HG03025 (cell line): ENCODE measurements at regions not wholly inside any gene's neighbourhood (a gene's known extent, or its start where the extent isn't known, plus 50 kb on each side); places are given as distances from the start of the nearest gene placed in this dataset.
"Not testable (repeated sequence)": the region's sequence is repeated elsewhere in the genome, so short reads cannot be mapped to it uniquely, and the experiment has no call there.

Source experiments
- ATAC-seq: cut with Tn5 transposase; IDR thresholded peaks from one replicate; pipeline ENCODE4 v1.9.1; 2021; ENCODE audit warnings: mild to moderate bottlenecking, moderate library complexity; ENCODE audit not compliant: unreplicated experiment, low FRiP score

DNA sequence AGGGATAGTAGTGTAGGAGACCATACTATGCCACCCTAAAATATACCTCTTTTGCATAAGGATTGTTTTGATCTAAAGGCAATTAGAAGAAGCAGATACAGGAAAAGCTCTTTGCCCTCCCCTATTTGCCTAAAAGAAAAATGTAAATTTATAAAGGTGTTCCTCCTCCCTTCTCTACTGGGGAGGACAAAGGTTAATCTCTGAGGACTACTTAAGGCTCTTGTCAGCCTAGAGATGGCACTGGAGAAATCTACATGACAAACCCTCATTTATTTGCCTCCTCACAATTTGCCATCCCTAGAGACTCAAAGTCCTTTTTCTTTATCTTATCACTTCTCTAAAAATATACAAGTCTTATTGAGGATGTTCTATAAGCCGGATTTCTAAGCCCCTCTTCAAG lies 1021.8 kb downstream of the STPG2 start:
- no peak for ATAC-seq

DNA sequence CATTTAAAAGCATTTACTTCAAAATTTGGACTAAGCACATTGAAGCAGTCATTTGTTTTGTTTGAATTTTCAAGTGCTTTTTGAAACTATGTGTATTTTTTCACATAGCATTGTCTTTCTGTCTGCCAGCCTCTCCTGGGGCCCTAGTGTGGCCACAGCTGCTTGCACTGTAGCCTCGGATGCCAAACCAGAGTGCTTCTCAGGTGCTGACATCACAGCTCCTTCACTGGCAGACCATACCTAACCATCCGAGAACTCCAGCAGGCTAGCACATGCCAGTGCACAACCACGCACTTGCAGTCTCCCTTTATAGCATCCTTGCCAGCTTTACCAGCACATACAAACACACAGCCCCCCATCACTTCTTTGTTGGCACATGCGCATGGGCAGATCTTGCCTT lies 1019.7 kb downstream of the STPG2 start:
- ATAC-seq = no peak

DNA sequence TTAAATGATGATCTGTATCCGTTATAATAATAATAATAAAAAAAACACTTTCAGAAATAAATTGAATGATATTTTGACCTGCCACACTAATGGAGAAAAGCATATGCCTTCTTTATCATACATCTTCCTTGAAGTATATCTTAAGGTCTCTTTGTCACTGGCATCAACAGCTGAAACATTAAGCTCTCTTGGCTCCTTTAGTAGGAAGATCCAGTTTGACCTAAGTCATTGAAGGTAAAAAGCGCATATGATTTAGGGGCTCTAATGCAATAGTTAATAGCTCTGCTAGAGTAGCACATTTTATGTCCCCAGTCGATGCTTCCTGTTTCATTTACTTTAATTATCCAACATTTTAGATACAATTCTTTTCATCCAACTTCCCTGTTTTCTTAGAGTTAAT lies 1010.8 kb downstream of the STPG2 start:
- no peak for ATAC-seq

DNA sequence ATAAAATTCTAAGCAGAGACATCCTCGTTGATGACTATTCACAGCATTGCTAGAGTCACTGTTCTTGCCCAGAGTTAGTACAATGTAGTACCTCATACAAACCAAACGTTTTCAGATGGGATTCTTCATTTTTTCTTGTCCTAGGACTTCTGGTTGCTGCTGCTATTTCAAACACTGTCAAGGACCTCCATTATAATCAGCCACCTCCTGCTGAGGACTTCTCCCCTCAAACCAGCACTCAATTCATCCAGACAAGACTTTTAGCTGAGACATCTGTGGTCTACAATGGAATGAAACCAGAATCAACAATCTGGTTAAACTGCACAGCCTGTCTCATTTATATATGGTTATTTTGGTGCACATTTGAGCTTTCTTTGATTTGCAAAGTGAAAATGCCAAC lies 1008.8 kb downstream of the STPG2 start:
- ATAC-seq = no peak

DNA sequence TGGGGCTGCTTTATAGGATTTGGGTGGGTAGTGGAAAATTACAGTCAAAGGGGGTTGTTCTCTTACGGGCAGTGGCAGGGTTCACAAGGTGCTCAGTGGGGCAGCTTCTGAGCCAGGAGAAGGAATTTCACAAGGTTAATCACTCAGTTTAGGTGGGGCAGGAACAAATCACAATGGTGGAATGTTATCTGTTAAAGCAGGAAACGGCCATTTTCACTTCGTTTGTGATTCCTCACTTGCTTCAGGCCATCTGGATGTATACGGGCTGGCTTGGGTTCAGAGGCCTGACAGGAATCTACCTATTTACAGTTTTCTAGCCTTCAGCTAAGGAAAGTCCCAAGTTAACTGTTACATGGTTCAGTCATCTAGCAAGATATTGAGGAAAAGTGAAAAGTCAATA lies 1003.5 kb downstream of the STPG2 start:
- ATAC-seq = no peak

DNA sequence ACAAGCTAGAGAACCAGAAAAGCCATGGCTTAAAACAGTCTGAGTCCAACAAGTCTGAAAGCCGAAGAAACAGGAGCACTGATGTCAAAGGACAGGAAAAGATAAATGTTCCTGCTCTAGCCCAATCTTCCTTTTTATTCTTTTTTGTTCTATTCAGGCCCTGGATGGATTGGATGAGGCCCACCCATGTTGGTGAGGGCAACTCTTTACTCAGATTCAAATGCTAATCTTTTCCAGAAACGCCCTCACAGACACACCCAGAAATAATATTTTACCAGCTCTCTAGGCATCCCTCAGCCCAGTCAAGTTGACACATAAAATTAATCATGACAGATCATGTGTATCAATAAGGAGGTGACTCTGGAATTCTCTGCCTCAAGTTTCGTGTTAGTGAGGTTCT lies 1002.7 kb downstream of the STPG2 start:
- no peak for ATAC-seq

DNA sequence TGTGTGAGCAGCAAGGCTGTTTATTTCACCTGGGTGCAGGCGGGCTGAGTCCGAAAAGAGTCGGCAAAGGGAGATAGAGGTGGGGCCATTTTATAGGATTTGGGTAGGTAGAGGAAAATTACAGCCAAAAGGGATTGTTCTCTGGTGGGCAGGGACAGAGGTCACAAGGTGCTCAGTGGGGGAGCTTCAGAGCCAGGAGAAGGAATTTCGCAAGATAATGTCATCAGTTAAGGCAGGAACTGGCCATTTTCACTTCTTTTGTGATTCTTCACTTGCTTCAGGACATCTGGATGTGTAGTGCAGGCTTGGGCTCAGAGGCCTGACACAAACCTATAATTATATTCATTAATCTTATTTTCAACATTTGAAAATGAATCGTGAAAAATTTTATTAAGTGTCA lies 1001.9 kb downstream of the STPG2 start:
- not testable (repeated sequence) for ATAC-seq

DNA sequence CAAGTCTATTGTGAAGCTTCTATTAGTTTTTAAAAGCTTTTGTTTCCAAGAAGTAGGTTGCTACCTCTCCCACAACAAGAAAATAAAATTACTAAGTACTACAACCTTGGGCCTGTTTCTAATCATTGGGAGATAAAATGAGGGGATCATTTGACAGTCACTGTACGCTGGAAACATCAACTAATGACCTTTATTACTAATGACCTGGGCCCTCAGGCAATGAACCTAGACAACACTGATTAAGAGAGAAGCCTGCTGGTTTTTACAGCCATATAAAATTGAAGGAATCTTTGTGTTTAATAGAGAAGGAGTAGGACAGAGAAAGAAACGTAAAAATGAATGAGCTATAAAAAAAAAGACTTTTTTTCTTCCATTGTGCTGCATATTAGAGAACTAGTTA lies 1000.9 kb downstream of the STPG2 start:
- no peak for ATAC-seq

DNA sequence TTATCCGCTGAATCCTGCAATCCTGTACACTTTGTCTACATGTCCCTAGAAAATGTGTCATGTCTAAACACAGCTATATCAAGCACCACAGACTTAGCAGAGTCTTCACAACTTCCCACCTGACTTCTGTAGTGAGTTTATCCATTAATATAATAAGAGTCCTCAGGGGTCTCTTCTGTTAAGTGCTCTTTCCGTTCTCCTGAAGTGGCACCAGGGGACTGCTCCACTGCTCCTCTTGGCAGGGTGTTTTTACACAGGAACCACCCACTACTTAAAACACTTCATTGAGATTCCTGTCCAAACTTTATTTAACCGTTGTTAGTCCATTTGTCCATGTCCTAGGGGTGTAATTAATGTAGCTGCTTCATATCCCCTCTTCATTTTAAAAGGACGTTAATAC lies 1000.4 kb downstream of the STPG2 start:
- ATAC-seq = no peak

DNA sequence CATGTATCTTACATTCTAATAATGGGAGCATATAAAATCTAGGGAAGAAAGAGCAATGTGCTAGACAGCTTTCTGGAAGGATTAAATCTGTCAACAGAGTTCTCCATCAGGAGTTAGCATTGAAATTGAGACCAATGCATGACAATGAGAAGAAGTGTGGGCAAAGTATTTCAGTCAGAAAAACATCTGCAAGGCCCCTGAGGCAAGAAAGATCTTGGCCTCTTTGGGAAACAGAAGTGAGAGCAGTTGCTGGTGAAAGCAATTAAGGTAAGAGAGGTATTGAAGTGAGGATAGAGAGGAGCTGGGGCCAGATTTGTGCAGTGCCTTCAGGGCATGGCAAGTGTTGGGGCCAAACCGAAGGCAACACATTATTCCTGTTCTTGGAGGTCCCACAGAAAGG lies 999.1 kb downstream of the STPG2 start:
- no peak for ATAC-seq

DNA sequence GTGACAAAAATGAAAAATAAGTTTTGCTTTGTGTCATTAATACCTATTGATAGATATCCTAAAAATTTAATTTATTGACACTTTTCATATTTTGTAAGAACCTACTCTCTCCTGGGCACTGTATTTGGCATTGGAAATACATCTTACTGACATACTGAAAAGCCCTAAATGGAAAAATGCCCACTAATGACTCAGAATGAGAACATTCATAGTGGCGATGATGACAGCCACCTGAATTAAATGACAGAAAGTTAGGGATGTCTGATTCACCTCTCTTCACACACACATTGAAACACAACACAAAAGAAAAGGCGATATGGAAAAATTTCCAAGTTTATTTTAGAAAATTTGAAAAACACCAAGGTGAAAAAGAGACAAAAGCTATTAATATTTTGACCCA lies 992.3 kb downstream of the STPG2 start:
- no peak for ATAC-seq

DNA sequence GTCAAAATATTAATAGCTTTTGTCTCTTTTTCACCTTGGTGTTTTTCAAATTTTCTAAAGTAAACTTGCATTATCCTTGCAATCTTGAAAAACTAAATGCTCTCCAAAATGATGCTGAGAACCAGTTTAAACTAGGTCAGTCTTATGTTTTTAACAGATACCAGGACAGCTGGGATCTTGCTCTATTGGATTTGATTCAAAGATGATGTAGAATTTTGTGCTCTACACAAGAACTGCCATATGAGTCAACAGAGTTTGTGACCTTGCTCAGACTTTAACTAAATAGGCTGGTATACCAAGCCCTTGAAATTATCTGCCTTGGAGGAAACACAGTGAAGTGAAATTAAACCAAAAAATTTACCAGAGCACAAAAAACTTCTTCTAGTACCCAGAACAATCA lies 991.1 kb downstream of the STPG2 start:
- ATAC-seq = no peak

DNA sequence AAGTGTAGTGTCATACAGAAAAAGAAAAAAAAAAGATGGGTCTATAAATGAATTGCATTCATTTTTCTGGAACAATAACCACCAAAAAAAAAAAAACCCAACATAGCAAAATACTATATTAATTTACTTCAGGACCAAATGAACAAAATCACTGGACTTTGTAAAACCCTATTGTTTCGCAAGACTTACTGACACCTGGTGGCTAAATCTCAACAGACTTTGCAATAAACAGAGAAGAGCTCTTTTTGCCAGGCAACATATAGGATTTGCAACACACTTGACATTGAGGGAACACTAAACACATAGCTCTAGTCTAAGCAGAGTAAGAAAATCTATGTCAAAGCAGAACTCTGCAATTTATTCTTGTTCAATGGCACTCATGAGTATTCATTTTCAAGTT lies 990.2 kb downstream of the STPG2 start:
- ATAC-seq = no peak

DNA sequence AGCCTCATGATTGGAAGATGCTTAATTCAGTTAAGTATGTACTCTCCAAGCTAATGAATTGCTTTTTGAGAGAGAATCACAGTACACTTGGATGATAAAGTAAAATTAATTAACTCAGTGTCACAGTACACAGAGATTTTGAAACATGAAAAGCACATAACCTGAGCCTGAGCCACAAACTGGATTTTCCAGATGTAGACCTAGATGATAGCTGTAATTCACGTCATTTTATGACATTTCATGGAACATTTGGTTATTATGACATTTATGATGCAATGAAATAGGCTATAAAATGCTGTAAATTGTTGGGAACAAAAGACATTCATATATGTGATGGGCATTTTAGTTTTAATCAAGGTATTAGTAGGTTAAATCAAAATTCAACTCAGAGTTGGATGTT lies 983.7 kb downstream of the STPG2 start:
- no peak for ATAC-seq

DNA sequence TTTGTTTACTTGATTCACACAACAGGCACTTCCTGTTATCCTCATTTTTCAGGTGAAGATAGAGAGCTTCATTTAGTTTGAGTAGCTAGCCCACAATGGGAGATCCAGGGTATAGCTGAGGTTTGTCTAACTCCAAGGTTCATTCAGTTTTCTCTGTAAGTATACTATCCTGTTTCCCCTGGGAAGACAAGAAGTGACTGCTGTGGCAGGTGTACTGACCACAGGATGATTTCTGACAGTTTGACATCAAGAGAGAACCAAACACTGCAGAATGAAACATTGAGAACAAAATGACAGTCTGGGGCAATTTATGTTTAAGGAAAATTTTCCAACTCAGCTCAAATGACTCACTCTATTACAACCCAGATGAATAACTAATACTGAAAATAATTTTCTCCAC lies 958.0 kb downstream of the STPG2 start:
- ATAC-seq = no peak

DNA sequence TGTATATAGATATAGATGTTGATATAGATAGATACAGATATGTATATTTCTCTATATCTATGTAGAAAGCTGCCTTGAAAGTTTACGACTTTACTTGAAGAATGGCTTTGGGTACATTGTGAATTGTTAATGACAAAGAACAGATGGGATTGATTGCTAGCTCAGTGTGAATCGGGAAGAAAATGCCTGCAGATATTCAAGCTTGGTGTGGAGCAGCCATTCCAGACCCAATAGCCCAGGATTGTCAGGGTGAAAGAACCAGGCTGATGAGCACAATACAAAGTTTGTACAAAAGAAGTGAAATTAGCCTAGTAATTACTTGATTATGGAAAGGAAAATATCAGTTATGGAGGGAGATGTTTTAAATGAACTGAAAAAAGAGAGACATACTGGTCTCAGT lies 946.2 kb downstream of the STPG2 start:
- ATAC-seq = no peak

DNA sequence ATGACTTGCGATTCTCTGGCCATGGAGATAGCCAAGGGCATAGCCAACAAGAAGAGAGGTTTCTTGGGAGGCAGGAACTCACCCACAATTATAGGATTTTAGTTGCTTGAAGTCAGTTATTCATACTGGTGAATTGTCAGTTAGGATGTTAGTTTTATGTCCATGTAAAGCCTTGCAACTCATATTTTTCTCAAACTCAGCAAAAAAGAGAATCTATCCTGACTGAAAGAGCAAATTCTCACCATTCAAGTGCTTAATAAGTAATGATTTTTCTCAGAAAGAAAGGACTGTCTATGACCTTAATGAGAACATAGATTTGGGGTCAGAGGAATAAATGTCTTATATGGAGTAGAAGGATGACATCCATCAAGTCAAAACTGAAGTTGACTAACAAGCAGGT lies 934.5 kb downstream of the STPG2 start:
- ATAC-seq = no peak

DNA sequence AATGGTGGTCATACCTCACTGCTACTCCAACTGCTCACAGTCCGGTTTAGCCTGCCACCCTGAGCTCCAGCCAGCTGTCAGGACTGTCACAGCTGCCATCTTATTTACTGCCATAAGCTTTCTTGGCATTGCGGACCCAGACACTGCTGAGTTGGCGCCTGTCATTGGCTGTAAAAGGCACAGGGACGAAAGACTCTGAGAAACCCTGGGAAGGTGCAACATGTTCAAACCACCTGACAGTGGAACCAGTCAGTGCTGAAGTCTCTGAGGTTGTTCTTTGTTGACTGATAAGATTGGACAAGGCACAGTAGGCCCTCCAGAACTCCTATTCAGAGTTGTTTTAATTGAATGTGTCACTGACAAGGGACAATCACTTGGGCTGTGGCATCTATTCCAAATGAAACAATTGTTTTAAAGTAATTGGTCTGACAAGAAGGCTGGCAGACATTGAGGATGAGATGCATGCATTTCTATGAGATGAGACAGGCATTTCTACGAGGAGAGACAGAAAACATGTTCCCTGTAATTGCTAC lies 927.8 kb downstream of the STPG2 start:
- ATAC-seq = no peak

DNA sequence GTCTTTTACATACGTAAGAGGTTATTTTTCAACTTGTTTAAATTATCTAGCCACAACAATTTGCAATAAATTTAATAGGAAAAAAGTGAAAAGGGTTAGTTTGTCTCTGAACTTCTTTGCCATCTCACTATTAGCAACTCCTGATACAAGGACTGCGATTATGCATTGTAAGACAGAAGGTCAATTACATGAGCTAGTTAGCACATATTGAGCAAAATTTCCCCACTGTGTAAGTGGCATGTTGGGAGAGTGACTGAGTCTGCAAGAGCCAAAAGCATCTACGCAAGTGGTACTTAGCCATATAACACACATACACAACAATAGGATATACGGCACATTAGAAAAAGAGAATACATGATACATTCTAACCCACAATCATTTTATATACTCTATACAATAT lies 927.2 kb downstream of the STPG2 start:
- no peak for ATAC-seq

DNA sequence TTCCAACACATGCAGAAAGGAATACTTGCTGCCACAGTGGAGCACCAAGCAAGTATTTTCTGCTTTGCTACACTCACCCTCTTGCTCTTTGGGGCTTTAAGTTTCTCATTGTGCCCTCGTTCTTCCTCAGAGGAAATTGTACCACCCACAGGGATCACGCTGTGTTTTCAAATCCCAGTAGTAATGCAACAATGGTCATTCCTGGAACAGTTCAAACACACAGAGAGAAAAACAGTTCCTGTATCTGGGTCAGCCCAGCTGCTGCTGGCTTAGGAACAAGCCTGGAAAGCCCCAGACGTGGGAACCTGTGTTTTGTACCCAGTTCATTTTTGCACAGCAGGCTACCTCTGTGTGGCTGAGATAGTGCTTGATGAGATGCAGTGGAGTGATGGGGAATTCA lies 907.8 kb downstream of the STPG2 start:
- ATAC-seq = no peak

DNA sequence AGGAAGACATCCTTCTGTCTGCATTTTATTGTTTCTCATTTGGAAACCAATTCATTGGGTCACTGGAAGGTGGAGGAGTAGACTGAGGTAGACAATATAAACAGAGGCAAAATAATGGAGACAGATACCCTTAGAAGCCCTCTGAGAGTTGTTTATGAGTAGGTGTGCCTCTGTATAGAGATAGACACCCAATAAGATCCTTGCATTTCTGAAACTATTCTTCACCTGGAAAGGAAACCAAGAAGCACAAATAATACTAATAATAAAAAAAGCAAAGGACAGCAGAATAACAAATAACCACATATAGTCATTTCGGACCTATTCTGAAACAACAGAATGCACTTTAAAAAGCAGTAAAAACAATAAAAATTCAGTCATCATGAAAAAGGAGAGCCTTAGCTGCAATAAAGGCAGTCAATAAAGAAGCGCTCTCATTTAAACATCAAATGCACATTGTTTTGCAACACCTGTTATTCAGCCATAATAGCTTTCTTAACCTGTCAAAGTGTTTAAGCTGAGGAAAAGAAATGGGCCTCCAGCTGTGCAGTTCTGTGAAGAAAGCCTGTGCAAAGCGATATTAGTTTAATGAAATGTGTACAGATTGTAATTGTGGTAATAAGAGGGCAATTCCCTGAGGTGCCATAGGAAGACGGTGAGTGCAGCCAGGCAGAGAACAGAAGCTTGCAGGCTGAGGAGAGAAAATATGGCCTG lies 904.2 kb downstream of the STPG2 start:
- no peak for ATAC-seq

DNA sequence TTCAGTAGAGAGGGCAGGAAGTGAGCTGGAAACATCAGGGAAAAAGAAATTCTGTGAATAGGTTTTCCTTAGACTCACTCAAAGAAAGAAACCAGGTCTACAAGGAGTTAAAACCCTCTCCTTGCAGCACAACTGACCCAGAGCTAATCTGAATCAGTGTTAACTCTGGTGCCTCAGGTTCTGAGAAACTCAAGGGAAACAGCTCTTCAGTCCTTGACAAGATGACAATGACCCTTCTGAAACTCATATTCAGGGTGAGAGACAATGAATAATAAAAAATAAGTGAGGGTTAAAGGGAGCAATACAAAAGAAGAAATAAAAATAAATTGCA lies 903.6 kb downstream of the STPG2 start:
- no peak for ATAC-seq

DNA sequence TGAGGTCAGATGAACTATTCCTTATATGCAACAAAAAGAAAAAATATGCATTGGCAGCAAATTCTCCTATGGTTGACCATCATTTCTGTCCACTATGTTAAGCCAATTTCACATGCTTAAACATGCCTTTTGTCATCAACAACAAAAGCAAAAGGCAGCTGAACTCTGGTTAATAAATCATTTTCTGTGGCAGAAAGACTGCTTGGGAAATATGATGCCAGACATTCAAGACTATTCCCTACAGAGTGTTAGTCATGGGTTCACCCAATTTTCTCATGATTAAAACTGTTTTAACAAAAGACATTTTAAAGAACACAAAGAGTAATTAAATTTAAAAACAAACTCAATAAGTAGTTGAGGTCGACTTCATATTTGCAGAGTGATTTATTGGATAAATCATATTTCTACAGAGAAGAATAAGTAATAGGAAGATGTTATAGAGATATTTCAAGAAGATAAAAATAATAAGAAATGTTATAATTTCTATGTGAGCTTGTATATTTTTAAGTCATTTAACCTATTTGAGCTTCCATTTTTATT lies 890.6 kb downstream of the STPG2 start:
- no peak for ATAC-seq
